HG02981 (cell line): ENCODE measurements at regions not wholly inside any gene's neighbourhood (a gene's known extent, or its start where the extent isn't known, plus 50 kb on each side); places are given as distances from the start of the nearest gene placed in this dataset.
"Not testable (repeated sequence)": the region's sequence is repeated elsewhere in the genome, so short reads cannot be mapped to it uniquely, and the experiment has no call there.

Experiments used
- ATAC-seq: cut with Tn5 transposase; IDR thresholded peaks from one replicate; pipeline ENCODE4 v1.9.1; 2021; ENCODE audit warnings: mild to moderate bottlenecking, moderate library complexity; ENCODE audit not compliant: unreplicated experiment

GRCh38 chr2:181737302-181737701, 57.0 kb upstream of the NEUROD1 start:
- ATAC-seq = not testable (repeated sequence)

- peak; percentile 65 for ATAC-seq
These were observed 57.8 kb upstream of the NEUROD1 start for GRCh38 chr2:181738074-181738473.

- no peak for ATAC-seq
These were observed 58.2 kb upstream of the NEUROD1 start for GRCh38 chr2:181738563-181738962.

- no peak for ATAC-seq
These were observed 61.4 kb upstream of the NEUROD1 start for GRCh38 chr2:181741756-181742155.

GRCh38 chr2:181742361-181742760, 62.0 kb upstream of the NEUROD1 start:
- ATAC-seq = no peak

- peak; percentile 57 for ATAC-seq
These were observed 62.8 kb upstream of the NEUROD1 start for GRCh38 chr2:181742922-181743722.

- no peak for ATAC-seq
These were observed 63.4 kb upstream of the NEUROD1 start for GRCh38 chr2:181743723-181744031.

- ATAC-seq = no peak
These were observed 65.7 kb upstream of the NEUROD1 start for GRCh38 chr2:181745796-181746540.

- ATAC-seq = no peak
These were observed 66.5 kb upstream of the NEUROD1 start for GRCh38 chr2:181746844-181747243.

GRCh38 chr2:181750305-181750704, 70.0 kb upstream of the NEUROD1 start:
- ATAC-seq = no peak

GRCh38 chr2:181751266-181752030, 71.1 kb upstream of the NEUROD1 start:
- ATAC-seq = no peak

GRCh38 chr2:181752301-181752700, 72.0 kb upstream of the NEUROD1 start:
- no peak for ATAC-seq

GRCh38 chr2:181753686-181754085, 73.4 kb upstream of the NEUROD1 start:
- no peak for ATAC-seq

GRCh38 chr2:181754105-181754504, 73.8 kb upstream of the NEUROD1 start:
- no peak for ATAC-seq

GRCh38 chr2:181755181-181755580, 74.9 kb upstream of the NEUROD1 start:
- ATAC-seq = no peak

GRCh38 chr2:181760521-181760920, 80.2 kb upstream of the NEUROD1 start:
- ATAC-seq = no peak

- no peak for ATAC-seq
These were observed 80.9 kb upstream of the NEUROD1 start for GRCh38 chr2:181761175-181761574.

GRCh38 chr2:181762000-181762399, 81.7 kb upstream of the NEUROD1 start:
- ATAC-seq = no peak

- no peak for ATAC-seq
These were observed 82.5 kb upstream of the NEUROD1 start for GRCh38 chr2:181762848-181763247.

- no peak for ATAC-seq
These were observed 83.1 kb upstream of the NEUROD1 start for GRCh38 chr2:181763423-181763822.

GRCh38 chr2:181764095-181764963, 84.0 kb upstream of the NEUROD1 start:
- ATAC-seq = no peak
